ENCODE measurements at regions not wholly inside any gene's neighbourhood (a gene's known extent, or its start where the extent isn't known, plus 50 kb on each side); places are given as distances from the start of the nearest gene placed in this dataset.

GRCh38 chr5:44942524-44943001 is 133.8 kb downstream of the MRPS30 start:
- no peak for TF ChIP-seq CTCF (IDR thresholded peaks at IDR 0.05)
- TF ChIP-seq ZFX (IDR thresholded peaks at IDR 0.05; ENCODE audit: borderline replicate concordance) = no peak

Measured in 22Rv1 (cell line).